ENCODE measurements at regions not wholly inside any gene's neighbourhood (a gene's known extent, or its start where the extent isn't known, plus 50 kb on each side); places are given as distances from the start of the nearest gene placed in this dataset.

- no peak for TF ChIP-seq CTCF (IDR thresholded peaks at IDR 0.05)
- TF ChIP-seq POLR2AphosphoS5 (IDR thresholded peaks at IDR 0.05) = no peak
- TF ChIP-seq POLR2A (IDR thresholded peaks at IDR 0.05) = no peak
- TF ChIP-seq EP300 (IDR thresholded peaks at IDR 0.05; ENCODE audit: low read depth) = no peak
Measured at GRCh38 chr9:7974335-7974960, 174.9 kb upstream of the DMAC1 start.

All from transverse colon (tissue), 4 donors.